ENCODE measurements at regions not wholly inside any gene's neighbourhood (a gene's known extent, or its start where the extent isn't known, plus 50 kb on each side); places are given as distances from the start of the nearest gene placed in this dataset.

DNA sequence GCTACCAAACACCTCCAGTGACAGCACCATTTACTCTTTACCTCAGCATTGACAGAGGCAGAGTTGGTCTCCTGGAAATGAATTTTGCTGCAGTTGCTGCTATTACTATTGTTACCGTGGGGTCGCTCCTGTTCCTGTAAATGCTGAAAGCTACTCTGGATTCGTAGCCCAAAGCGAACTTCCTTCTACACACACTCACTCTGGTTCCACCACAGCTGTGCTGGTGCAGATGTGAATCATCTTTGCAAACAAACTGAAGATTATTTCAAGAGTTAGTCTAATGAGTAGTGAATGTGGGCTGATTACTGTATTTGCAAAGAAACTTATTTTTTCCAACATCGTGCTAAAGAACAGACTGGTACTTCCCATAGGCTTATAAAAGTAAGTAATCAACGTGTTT is 304.0 kb downstream of the LPIN1 start:
- Histone ChIP-seq H3K4me3 (ENCODE audit: low read depth, low read length) (no peak overlapping the region), H3K4me1 (no peaks in the 10 kb centered on the region)
- no peak for DNase-seq

DNA sequence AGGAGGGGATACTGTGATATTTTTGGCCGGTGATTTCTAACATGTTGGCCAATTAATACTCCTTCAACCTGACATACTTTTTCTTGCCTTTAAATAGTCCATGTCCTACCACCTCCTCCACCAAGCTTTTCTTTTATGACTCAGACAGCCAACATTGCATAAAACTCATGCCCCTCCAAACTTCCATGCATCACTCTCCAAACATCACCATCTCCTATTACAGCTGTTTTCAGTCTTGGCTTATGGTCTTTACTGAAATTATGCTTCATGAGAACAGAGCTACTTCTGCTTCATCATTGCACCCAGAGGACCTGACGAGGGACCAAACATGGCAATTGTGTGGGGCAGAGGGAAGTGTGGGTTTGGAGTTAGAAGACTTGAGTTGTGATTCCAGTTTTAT is 305.4 kb downstream of the LPIN1 start:
- Histone ChIP-seq H3K4me3 (ENCODE audit: low read depth, low read length) (no peak overlapping the region), H3K4me1 (no peaks in the 10 kb centered on the region), H3K27me3 (no peaks in the 10 kb centered on the region), H3K9me3 (no peaks in the 10 kb centered on the region), H3K36me3 (no peaks in the 10 kb centered on the region)
- TF ChIP-seq, protein P1, sequence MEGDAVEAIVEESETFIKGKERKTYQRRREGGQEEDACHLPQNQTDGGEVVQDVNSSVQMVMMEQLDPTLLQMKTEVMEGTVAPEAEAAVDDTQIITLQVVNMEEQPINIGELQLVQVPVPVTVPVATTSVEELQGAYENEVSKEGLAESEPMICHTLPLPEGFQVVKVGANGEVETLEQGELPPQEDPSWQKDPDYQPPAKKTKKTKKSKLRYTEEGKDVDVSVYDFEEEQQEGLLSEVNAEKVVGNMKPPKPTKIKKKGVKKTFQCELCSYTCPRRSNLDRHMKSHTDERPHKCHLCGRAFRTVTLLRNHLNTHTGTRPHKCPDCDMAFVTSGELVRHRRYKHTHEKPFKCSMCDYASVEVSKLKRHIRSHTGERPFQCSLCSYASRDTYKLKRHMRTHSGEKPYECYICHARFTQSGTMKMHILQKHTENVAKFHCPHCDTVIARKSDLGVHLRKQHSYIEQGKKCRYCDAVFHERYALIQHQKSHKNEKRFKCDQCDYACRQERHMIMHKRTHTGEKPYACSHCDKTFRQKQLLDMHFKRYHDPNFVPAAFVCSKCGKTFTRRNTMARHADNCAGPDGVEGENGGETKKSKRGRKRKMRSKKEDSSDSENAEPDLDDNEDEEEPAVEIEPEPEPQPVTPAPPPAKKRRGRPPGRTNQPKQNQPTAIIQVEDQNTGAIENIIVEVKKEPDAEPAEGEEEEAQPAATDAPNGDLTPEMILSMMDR (IDR thresholded peaks at IDR 0.05; ENCODE audit: low read depth, low read length): no peak
- no peak for DNase-seq

More for the DNA sequence above, 304.0 kb downstream of the LPIN1 start:
- Histone ChIP-seq H3K36me3 (no peaks in the 10 kb centered on the region), H3K9me3 (no peaks in the 10 kb centered on the region), H3K27me3 (no peaks in the 10 kb centered on the region)
- TF ChIP-seq, protein P1 (IDR thresholded peaks at IDR 0.05; ENCODE audit: low read depth, low read length): no peak

DNA sequence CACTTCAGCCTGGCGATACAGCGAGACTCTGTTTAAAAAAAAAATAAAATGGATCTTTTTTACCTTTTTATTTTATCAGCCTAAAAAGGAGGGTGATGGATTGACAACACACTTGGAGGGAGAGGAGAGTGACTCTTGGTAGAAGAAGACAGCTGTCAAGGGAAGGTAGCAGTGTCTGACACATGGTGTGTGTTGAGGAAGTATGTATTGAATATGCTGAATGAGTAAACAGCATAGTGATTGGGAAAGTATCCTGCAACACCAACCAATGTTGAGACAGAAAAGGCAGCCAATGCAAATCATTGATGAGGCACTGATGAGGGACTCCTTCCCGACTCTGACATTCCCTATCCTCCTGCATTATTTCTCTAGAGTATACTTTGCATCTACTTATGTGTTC is 306.4 kb downstream of the LPIN1 start:
- H3K27me3 ChIP-seq: no peaks in the 10 kb centered on the region
- H3K4me1 ChIP-seq: no peaks in the 10 kb centered on the region
- TF ChIP-seq, protein P1 (IDR thresholded peaks at IDR 0.05; ENCODE audit: low read depth, low read length): no peak
- no peak overlapping the region for H3K4me3 ChIP-seq (ENCODE audit: low read depth, low read length)
- no peaks in the 10 kb centered on the region for H3K9me3 ChIP-seq
- DNase-seq: no peak
- no peaks in the 10 kb centered on the region for H3K36me3 ChIP-seq

DNA sequence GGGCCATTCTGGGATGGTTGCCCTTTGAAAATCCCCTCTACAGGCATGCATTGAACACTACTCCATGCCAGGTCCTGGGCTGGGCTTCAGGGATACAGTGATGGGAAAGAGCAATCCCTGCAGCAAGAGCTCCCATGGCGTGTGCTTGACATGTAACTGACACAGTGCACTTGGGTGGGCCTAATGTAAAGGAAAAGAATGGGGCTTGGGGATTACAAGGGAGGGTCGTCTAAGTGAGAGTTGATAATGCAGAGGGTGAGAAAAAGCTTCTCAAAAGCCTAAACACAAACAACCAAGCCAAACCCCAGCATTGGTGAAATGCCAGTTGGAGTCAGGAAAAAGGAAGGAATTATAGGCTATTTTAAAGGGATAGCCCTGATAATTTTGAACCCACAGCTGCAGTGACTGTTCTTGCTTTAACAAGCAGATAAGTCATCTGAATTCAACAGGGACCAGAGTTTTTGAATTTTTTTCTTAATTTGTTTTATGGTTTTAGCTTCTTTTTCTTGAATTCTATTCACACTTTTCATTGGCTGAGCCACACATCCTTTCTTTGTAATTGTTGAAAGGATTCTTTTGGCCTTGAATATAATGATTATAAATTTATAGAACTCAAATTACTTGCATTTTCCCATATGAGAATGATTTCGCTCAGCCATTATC is 308.7 kb downstream of the LPIN1 start:
- TF ChIP-seq, protein P1 (IDR thresholded peaks at IDR 0.05; ENCODE audit: low read depth, low read length): no peak
- Histone ChIP-seq H3K27me3 (no peaks in the 10 kb centered on the region), H3K4me1 (peaks cover 3% of the 10 kb centered on the region; the same call in 1 of the 2 replicates), H3K9me3 (no peaks in the 10 kb centered on the region), H3K4me3 (ENCODE audit: low read depth, low read length) (no peak overlapping the region), H3K36me3 (no peaks in the 10 kb centered on the region)
- DNase-seq: no peak

DNA sequence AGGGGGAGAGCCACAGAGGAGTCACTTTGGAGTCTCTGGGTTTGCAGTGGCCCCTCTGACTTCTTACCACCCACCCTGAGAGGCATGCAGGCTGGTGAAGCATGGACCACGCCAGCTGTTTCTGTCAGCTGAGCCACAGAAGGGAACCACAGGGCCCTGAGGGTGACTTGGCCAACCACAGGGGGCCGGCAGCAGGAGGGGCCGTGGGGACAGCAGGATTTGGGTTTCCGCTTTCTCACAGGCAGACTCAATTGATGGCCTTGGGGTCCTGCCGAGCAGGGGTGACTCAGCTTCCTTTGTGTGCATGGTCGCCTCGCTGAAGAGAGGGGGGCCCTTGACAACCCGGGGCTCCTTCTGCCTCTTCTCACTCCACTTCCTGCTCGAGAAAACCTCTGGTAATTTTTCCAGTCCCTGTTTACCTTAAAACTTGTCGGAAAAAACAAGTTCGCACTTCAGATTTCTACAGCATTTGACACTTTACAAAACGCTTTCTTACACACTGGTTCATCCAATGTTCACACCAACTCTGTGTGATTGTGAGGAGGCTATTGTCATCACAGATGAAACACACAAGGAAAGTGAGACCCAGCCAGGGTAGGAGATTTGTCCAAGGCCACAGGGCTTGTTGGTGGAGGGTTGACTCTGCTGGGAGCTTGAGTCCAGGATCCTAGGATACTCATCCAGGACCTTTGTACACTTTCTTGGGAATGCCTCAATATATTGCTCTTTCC is 311.2 kb downstream of the LPIN1 start:
- TF ChIP-seq, protein P1 (IDR thresholded peaks at IDR 0.05; ENCODE audit: low read depth, low read length): no peak
- Histone ChIP-seq H3K27me3 (no peaks in the 10 kb centered on the region), H3K9me3 (no peaks in the 10 kb centered on the region), H3K4me1 (peaks cover 9% of the 10 kb centered on the region; the same call in 1 of the 2 replicates), H3K4me3 (ENCODE audit: low read depth, low read length) (no peak overlapping the region), H3K36me3 (no peaks in the 10 kb centered on the region)
- no peak for DNase-seq

Data from BE2C (cell line).